Smooth muscle cell (in vitro differentiated cells): ENCODE measurements at regions not wholly inside any gene's neighbourhood (a gene's known extent, or its start where the extent isn't known, plus 50 kb on each side); places are given as distances from the start of the nearest gene placed in this dataset.

ENCODE experiments used
- DNase-seq: peaks from one replicate; lab custom pipeline; 2025; ENCODE audit not compliant: unreplicated experiment; lab: John Stamatoyannopoulos, UW
- H2AFZ ChIP-seq: fragments of 200-600 bp; sonication (generic); 2 replicates; pipeline ENCODE4 v1.6.0; 2016; ENCODE audit warnings: antibody characterized with exemption, low read depth, mild to moderate bottlenecking
- H3F3A ChIP-seq: fragments of 200-600 bp; sonication (generic); 2 replicates; pipeline ENCODE4 v1.6.0; 2017; ENCODE audit warnings: antibody characterized with exemption, low read depth
- H3K27ac ChIP-seq: fragments of 200-600 bp; sonication (generic); 2 replicates; pipeline ENCODE4 v1.5.1; 2016; ENCODE audit warnings: low read depth, mild to moderate bottlenecking
- H3K27me3 ChIP-seq: fragments of 200-600 bp; sonication (generic); 2 replicates; pipeline ENCODE4 v1.6.1; 2016; ENCODE audit warnings: low read depth, mild to moderate bottlenecking
- H3K36me3 ChIP-seq: fragments of 200-600 bp; sonication (generic); 2 replicates; pipeline ENCODE4 v1.5.1; 2016; ENCODE audit warnings: low read depth
- H3K4me1 ChIP-seq: fragments of 200-600 bp; sonication (generic); 2 replicates; pipeline ENCODE4 v1.5.1; 2016; ENCODE audit warnings: low read depth
- H3K4me2 ChIP-seq: fragments of 200-600 bp; sonication (generic); 2 replicates; pipeline ENCODE4 v1.6.0; 2016; ENCODE audit warnings: mild to moderate bottlenecking
- H3K4me3 ChIP-seq: fragments of 200-600 bp; sonication (generic); 2 replicates; pipeline ENCODE4 v1.5.1; 2016; ENCODE audit warnings: mild to moderate bottlenecking
- H3K79me2 ChIP-seq: fragments of 200-600 bp; sonication (generic); 2 replicates; pipeline ENCODE4 v1.6.0; 2016; ENCODE audit warnings: low read depth, mild to moderate bottlenecking
- H3K9ac ChIP-seq: fragments of 200-600 bp; sonication (generic); 2 replicates; pipeline ENCODE4 v1.6.0; 2016; ENCODE audit warnings: low read depth
- H3K9me3 ChIP-seq: fragments of 200-600 bp; sonication (generic); replicated peaks from 2 replicates; pipeline ENCODE4 v1.5.1; 2016; ENCODE audit warnings: low read depth
- H4K20me1 ChIP-seq: fragments of 200-600 bp; sonication (generic); 2 replicates; pipeline ENCODE4 v1.6.0; 2016; ENCODE audit warnings: low read depth
- CTCF ChIP-seq: fragments of 200-600 bp; sonication (generic); IDR thresholded peaks from 2 replicates; pipeline ENCODE4 v1.5.1; 2017; ENCODE audit warnings: borderline replicate concordance, mild to moderate bottlenecking, antibody characterized with exemption; ENCODE audit not compliant: insufficient read depth, poor library complexity, severe bottlenecking
- WGBS: methylation state at CpG from one replicate; pipeline ENCODE4 v1.1.7; 2016; ENCODE audit warnings: low lambda C conversion rate; 5-methylcytosine and 5-hydroxymethylcytosine counted together

DNA sequence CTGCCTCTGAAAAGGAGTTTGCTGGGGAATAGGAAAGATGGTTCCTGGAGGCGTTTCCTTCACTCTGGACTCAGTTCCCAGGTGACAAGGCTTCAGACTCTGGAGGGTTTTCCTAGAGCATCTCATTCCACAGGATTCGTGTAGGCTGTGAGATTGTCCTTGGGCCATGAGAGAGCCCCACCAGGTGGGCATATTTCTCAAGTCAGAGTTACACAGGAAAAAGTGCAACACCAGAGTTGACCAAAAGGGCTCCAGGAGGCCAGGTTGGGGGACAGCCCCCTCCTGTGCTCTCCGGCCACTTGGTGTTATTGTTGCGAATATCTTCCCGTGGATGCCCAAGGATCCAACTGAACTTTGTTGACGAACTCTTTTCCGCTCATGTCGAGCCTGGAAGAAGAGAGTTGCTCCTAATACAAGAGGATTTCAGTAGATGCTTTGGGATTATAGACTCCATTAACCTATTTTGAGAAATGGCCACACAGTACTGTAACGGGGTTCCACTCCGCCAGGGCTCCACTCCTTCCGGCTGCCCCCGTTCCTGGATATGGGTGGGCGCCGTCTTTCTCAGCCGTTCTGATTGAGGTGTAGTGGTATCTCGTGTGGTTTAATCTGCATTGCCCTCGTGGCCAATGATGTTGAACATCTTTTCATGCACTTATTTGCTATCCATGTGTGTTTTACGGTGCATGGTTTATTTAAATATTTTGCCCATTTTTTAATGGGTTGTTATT is 580.3 kb downstream of the BRD1 start:
- Histone ChIP-seq H3K4me1 (no peaks in the 10 kb centered on the region), H3K27ac (no peak overlapping the region), H3K9me3 (no peaks in the 10 kb centered on the region), H3K4me2 (no peak overlapping the region), H3K9ac (no peak overlapping the region), H3K4me3 (no peak overlapping the region), H3K27me3 (no peaks in the 10 kb centered on the region), H4K20me1 (no peaks in the 10 kb centered on the region), H3K36me3 (no peaks in the 10 kb centered on the region), H3K79me2 (no peaks in the 10 kb centered on the region), H2AFZ (no peak overlapping the region), H3F3A (no peaks in the 10 kb centered on the region)
- TF ChIP-seq CTCF: no peak
- no peak for DNase-seq
- WGBS: 90% methylated on average over 18 of the region's 18 CpGs

DNA sequence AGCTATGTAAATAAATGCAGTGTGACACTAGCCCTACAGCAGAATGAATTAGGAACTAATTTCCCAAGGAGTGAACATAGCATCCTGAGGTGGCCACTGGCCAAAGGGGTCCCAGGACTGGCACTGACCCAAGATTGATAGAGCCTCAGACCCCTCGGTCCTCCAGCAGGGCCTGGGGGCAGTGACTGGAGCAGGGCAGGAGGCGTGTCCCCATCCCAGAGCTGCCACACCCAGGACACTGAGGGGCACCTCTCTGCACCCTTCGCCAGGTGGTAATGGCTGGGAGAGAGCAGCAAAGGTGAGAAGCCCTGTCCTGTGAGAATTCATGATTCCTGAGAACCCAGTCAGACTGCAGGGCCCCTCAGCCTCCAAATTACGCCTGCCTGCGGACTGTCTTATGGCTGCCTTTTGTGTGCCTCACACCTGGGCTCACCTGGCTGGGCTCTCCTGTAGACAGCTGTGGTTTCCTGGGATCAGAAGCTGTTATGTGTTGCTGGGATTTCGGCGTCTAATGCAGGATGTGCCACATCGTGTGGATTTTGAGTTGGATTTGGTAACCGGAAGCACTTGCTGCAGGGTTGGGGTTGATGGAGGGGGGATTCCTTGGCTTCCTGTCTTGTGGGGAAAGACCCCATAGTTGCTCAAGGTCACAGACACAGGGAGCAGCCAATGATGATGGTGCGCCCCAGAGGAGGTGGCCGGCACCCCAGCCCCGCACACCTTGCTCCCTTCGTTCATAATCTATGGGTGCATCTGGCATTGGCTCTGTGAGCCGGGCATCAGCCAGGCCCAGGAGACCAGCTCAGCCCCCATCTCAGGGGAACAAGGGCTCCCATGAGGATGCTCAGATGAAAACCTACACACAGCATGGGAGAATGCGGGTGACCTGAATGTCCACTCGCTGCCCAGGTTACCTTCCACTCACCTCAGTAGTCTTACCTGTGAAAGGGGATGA is 582.9 kb downstream of the BRD1 start:
- no peak for DNase-seq
- Histone ChIP-seq H3F3A (no peaks in the 10 kb centered on the region), H3K4me3 (no peak overlapping the region)

DNA sequence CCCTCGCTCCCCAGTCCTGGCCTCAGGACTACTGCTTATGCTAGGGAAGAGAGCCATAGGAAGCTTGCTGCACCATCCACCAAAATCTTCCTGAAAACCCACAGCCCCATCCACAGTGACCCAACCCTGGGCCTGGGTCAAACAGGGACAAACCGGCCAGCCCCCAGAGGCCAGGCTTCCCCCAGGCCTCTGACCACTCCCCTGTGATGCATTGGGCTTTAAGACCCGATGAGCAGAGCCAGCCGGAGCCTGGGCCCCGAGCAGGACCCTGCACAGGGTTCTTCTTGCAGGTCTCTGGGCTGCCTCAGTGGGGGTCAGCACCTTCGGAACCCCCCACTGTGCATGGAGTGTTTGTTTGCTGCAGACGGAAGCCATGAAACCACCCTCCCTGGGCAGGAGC is 583.7 kb downstream of the BRD1 start:
- no peaks in the 10 kb centered on the region for H3K4me1 ChIP-seq
- WGBS: 87% methylated on average over 7 of the region's 7 CpGs

More for the DNA sequence above, 582.9 kb downstream of the BRD1 start:
- H3K79me2 ChIP-seq: no peaks in the 10 kb centered on the region
- no peak overlapping the region for H3K27ac ChIP-seq
- H2AFZ ChIP-seq: no peak overlapping the region
- no peak for TF ChIP-seq CTCF
- H3K9ac ChIP-seq: no peak overlapping the region
- no peaks in the 10 kb centered on the region for H4K20me1 ChIP-seq
- H3K36me3 ChIP-seq: no peaks in the 10 kb centered on the region
- 93% methylated on average over 16 of the region's 16 CpGs for WGBS
- no peaks in the 10 kb centered on the region for H3K9me3 ChIP-seq
- H3K4me2 ChIP-seq: no peak overlapping the region
- H3K27me3 ChIP-seq: no peaks in the 10 kb centered on the region
- H3K4me1 ChIP-seq: no peaks in the 10 kb centered on the region

More for the DNA sequence above, 583.7 kb downstream of the BRD1 start:
- Histone ChIP-seq H3F3A (no peaks in the 10 kb centered on the region), H3K27me3 (no peaks in the 10 kb centered on the region), H3K9ac (no peak overlapping the region), H4K20me1 (no peaks in the 10 kb centered on the region), H3K9me3 (no peaks in the 10 kb centered on the region), H3K27ac (no peak overlapping the region), H3K4me3 (no peak overlapping the region), H3K36me3 (no peaks in the 10 kb centered on the region), H2AFZ (no peak overlapping the region), H3K4me2 (no peak overlapping the region), H3K79me2 (no peaks in the 10 kb centered on the region)
- TF ChIP-seq CTCF: no peak
- no peak for DNase-seq
